Caco-2 (cell line): ENCODE measurements at regions not wholly inside any gene's neighbourhood (a gene's known extent, or its start where the extent isn't known, plus 50 kb on each side); places are given as distances from the start of the nearest gene placed in this dataset.

ENCODE experiments used
- BruUV-seq: library from RNA; stranded (reverse); fragments of 400-500 nt; replicated peaks from 2 replicates; lab custom pipeline; 2021; lab: Mats Ljungman, UMichigan
- CTCF ChIA-PET: fragments of 300-600 bp; sonication (Branson Sonifier 250); formaldehyde crosslinking; loops from one replicate; lab custom pipeline; 2022; ENCODE audit warnings: antibody characterized with exemption; lab: Charles Lee
- POLR2A ChIA-PET: fragments of 300-600 bp; sonication (Branson Sonifier 250); formaldehyde crosslinking; loops from one replicate; lab custom pipeline; 2022; ENCODE audit warnings: antibody characterized with exemption; lab: Charles Lee
- DNase-seq, 2 experiments: peaks; one replicate each; pipeline versions ENCODE4 v3.0.0 to v3.0.0-alpha.2; 2020 to 2022
- H3K27me3 ChIP-seq: replicated peaks from 2 replicates; pipeline ENCODE4 v1.6.0; 2011; ENCODE audit warnings: low read length; ENCODE audit not compliant: control insufficient read depth, insufficient read depth
- H3K36me3 ChIP-seq: 2 replicates; pipeline ENCODE4 v1.5.1; 2011; ENCODE audit warnings: low read length; ENCODE audit not compliant: control insufficient read depth, insufficient read depth
- H3K4me1 ChIP-seq: fragments of 250-450 bp; sonication (Bioruptor Pico); 2 replicates; pipeline ENCODE4 v1.5.1; 2020; ENCODE audit warnings: mild to moderate bottlenecking
- H3K4me3 ChIP-seq: 2 replicates; pipeline ENCODE4 v1.5.1; 2011; ENCODE audit warnings: low read depth, mild to moderate bottlenecking, control low read depth, low read length
- H3K9me3 ChIP-seq: fragments of 250-450 bp; sonication (Bioruptor Pico); 2 replicates; pipeline ENCODE4 v1.5.1; 2020; ENCODE audit warnings: mild to moderate bottlenecking, moderate library complexity
- H3K27ac Mint-ChIP-seq: one replicate; pipeline ENCODE4 v1.8.0; 2022; ENCODE audit warnings: mixed read lengths; ENCODE audit not compliant: unreplicated experiment
- H3K27me3 Mint-ChIP-seq: one replicate; pipeline ENCODE4 v1.8.0; 2022; ENCODE audit warnings: mixed read lengths; ENCODE audit not compliant: insufficient read depth, unreplicated experiment
- H3K36me3 Mint-ChIP-seq: one replicate; pipeline ENCODE4 v1.8.0; 2022; ENCODE audit warnings: mild to moderate bottlenecking, mixed read lengths; ENCODE audit not compliant: insufficient read depth, unreplicated experiment
- H3K4me1 Mint-ChIP-seq: one replicate; pipeline ENCODE4 v1.8.0; 2022; ENCODE audit warnings: low read depth, mixed read lengths; ENCODE audit not compliant: unreplicated experiment
- H3K4me3 Mint-ChIP-seq: one replicate; pipeline ENCODE4 v1.8.0; 2022; ENCODE audit warnings: mild to moderate bottlenecking, moderate library complexity, mixed read lengths; ENCODE audit not compliant: unreplicated experiment
- H3K9me3 Mint-ChIP-seq: one replicate; pipeline ENCODE4 v1.8.0; 2022; ENCODE audit warnings: mixed read lengths; ENCODE audit not compliant: unreplicated experiment
- intact Hi-C: fragments of 100-400 bp; cut with micrococcal nuclease; formaldehyde crosslinking; loops from one replicate; pipeline ENCODE4 v1.10.0; 2022; ENCODE audit not compliant: unreplicated experiment
- TF ChIP-seq, protein P1 (sequence below), 2 experiments: fragments of 200-600 bp in 1 of 2; IDR thresholded peaks; 1 replicate in 1 of 2; 2 replicates in 1 of 2; pipeline versions ENCODE4 v1.5.1 to v1.8.0; 2011 to 2022; ENCODE audit warnings: antibody characterized with exemption in 1 of 2, control low read depth in 1 of 2, inconsistent platforms in 1 of 2, low read depth in 1 of 2, low read length in 1 of 2, mild to moderate bottlenecking in 1 of 2, moderate library complexity in 1 of 2; ENCODE audit not compliant: insufficient read depth in 1 of 2, severe bottlenecking in 1 of 2, unreplicated experiment in 1 of 2

DNA sequence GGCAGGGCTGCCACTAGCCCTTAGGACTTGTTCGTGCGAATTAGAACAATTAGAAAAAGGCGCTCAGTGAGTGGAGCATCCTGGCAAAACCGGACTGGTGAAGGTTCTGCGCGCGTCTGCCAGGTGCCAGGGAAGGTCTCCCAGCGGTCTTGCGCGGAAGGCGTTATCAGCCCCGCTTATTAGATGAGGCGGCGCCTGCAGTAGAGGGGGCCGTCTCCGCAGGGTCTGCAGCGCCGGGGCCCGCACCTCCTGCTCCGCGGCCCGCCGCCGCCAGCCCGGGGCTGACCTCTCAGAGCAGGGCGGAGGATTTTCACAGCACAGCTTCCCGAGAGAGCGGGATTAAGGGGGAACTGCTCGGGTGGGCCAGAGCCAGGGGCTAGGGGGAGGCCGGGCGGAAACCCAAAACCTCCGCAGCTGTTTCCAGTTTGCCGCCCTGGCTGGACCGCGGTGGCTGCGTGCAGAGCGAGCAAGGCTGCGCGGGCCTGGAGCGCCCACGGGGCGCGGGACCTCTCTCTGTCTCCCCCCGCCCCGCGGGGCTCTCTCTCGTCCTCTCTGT, 155.2 kb downstream of the FOXD2 start:
- DNase-seq, result no peak
- Mint-ChIP-seq H3K4me1 (no peaks in the 10 kb centered on the region), H3K36me3 (no peaks in the 10 kb centered on the region), H3K27me3 (no peaks in the 10 kb centered on the region), H3K4me3 (no peak overlapping the region), H3K9me3 (no peaks in the 10 kb centered on the region), H3K27ac (no peak overlapping the region)
- H3K27me3 ChIP-seq, result no peaks in the 10 kb centered on the region
- no peaks in the 10 kb centered on the region for H3K9me3 ChIP-seq
- POLR2A ChIA-PET, result no interaction called here
- no peaks in the 10 kb centered on the region for H3K4me1 ChIP-seq
- H3K36me3 ChIP-seq, result no peaks in the 10 kb centered on the region
- TF ChIP-seq, protein P1, sequence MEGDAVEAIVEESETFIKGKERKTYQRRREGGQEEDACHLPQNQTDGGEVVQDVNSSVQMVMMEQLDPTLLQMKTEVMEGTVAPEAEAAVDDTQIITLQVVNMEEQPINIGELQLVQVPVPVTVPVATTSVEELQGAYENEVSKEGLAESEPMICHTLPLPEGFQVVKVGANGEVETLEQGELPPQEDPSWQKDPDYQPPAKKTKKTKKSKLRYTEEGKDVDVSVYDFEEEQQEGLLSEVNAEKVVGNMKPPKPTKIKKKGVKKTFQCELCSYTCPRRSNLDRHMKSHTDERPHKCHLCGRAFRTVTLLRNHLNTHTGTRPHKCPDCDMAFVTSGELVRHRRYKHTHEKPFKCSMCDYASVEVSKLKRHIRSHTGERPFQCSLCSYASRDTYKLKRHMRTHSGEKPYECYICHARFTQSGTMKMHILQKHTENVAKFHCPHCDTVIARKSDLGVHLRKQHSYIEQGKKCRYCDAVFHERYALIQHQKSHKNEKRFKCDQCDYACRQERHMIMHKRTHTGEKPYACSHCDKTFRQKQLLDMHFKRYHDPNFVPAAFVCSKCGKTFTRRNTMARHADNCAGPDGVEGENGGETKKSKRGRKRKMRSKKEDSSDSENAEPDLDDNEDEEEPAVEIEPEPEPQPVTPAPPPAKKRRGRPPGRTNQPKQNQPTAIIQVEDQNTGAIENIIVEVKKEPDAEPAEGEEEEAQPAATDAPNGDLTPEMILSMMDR (IDR thresholded peaks at IDR 0.05; ENCODE audit: insufficient read depth in 1 of 2, low read depth in 1 of 2, low read length in 1 of 2, severe bottlenecking in 1 of 2, unreplicated experiment in 1 of 2), result no peak
- no TSS peak for BruUV-seq
- intact Hi-C loops, result no loop called here
- H3K4me3 ChIP-seq, result no peak overlapping the region
- CTCF ChIA-PET, result no interaction called here

DNA sequence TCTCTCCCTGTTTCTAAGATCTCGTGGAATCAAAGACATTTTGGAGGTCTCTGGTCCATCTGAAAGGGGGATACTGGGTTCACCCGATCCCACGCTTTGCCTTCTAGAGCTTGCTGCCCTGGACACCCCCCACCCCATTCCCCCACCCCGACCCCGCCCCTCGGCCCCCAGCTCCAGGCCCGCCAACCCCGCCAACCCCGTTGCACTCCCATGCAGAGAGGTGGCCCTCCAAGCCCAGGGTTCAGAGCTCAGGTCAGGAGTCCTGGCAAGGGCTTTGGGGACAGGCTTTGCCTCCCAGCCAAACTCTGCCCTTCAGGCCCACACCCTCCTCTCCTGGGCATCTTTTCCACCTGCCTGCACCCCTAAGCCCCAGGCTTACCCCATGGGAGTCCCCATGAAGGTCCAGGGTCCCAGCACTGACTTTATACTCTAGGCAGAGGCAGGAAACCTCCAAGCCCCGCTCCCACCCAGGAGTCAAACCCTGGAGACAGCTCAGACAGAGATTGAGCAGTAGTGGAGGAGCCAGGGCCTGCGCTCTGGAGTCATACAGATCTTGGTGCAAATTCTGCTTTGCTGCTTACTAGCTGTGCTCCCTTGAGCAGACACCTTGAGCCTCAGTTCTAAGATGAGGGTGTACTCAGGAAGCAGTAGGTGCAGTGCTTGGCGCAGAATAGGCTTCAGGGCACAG, 155.9 kb downstream of the FOXD2 start:
- CTCF ChIA-PET, result no interaction called here

GRCh38 chr1:47594627-47595026, 156.8 kb downstream of the FOXD2 start:
- no peaks in the 10 kb centered on the region for H3K36me3 Mint-ChIP-seq
- intact Hi-C loops, result no loop called here
- no TSS peak for BruUV-seq
- DNase-seq, result no peak
- no peak overlapping the region for H3K4me3 ChIP-seq
- H3K4me1 ChIP-seq, result no peaks in the 10 kb centered on the region
- H3K27me3 Mint-ChIP-seq, result no peaks in the 10 kb centered on the region
- no peaks in the 10 kb centered on the region for H3K27me3 ChIP-seq
- ChIA-PET CTCF (interaction anchor here (0.6 to 0.9 kb wide), 2 partner anchors 115 to 261 kb away, joined by 3 read pairs; partner anchors contain the start of gene CMPK1), POLR2A (no interaction called here)
- H3K36me3 ChIP-seq, result no peaks in the 10 kb centered on the region
- TF ChIP-seq, protein P1 (IDR thresholded peaks at IDR 0.05; ENCODE audit: insufficient read depth in 1 of 2, low read depth in 1 of 2, low read length in 1 of 2, severe bottlenecking in 1 of 2, unreplicated experiment in 1 of 2), result no peak
- H3K4me3 Mint-ChIP-seq, result no peak overlapping the region
- no peaks in the 10 kb centered on the region; the same call in 1 of the 2 replicates for H3K9me3 ChIP-seq
- H3K4me1 Mint-ChIP-seq, result no peaks in the 10 kb centered on the region
- H3K27ac Mint-ChIP-seq, result no peak overlapping the region
- H3K9me3 Mint-ChIP-seq, result peaks cover 10% of the 10 kb centered on the region

More for the DNA sequence above, 155.9 kb downstream of the FOXD2 start:
- Mint-ChIP-seq H3K4me3 (no peak overlapping the region), H3K36me3 (no peaks in the 10 kb centered on the region), H3K9me3 (peaks cover 1% of the 10 kb centered on the region), H3K4me1 (no peaks in the 10 kb centered on the region), H3K27me3 (no peaks in the 10 kb centered on the region), H3K27ac (no peak overlapping the region)
- no TSS peak for BruUV-seq
- TF ChIP-seq, protein P1 (IDR thresholded peaks at IDR 0.05; ENCODE audit: insufficient read depth in 1 of 2, low read depth in 1 of 2, low read length in 1 of 2, severe bottlenecking in 1 of 2, unreplicated experiment in 1 of 2), result no peak
- Histone ChIP-seq H3K27me3 (no peaks in the 10 kb centered on the region), H3K4me1 (no peaks in the 10 kb centered on the region), H3K9me3 (no peaks in the 10 kb centered on the region), H3K36me3 (no peaks in the 10 kb centered on the region), H3K4me3 (no peak overlapping the region)
- no peak for DNase-seq
- intact Hi-C loops, result no loop called here
- POLR2A ChIA-PET, result no interaction called here
